Astrocyte (in vitro differentiated cells and primary cell): ENCODE measurements at regions not wholly inside any gene's neighbourhood (a gene's known extent, or its start where the extent isn't known, plus 50 kb on each side); places are given as distances from the start of the nearest gene placed in this dataset.

ENCODE experiments used
- CTCF ChIP-seq: IDR thresholded peaks from 2 replicates; pipeline ENCODE4 v1.5.1; 2011; ENCODE audit warnings: low read depth, mild to moderate bottlenecking, inconsistent platforms, low read length, moderate library complexity; ENCODE audit not compliant: insufficient read depth
- EZH2 ChIP-seq: IDR thresholded peaks from 2 replicates; pipeline ENCODE4 v1.6.1; 2012; ENCODE audit warnings: mild to moderate bottlenecking, low read length, inconsistent platforms; ENCODE audit not compliant: insufficient read depth

GRCh38 chr2:8058652-8059051 is 623.2 kb upstream of the ID2 start:
- no peak for TF ChIP-seq CTCF
- TF ChIP-seq EZH2: no peak
